ENCODE measurements at regions not wholly inside any gene's neighbourhood (a gene's known extent, or its start where the extent isn't known, plus 50 kb on each side); places are given as distances from the start of the nearest gene placed in this dataset.

GRCh38 chr11:100622404-100622803 lies 64.7 kb upstream of the ARHGAP42 start:
- H3K4me1 Mint-ChIP-seq (ENCODE audit: unreplicated experiment) = peaks cover 4% of the 10 kb centered on the region
- DNase-seq (ENCODE audit: low spot score) = no peak
- peaks cover 17% of the 10 kb centered on the region for H3K36me3 Mint-ChIP-seq (ENCODE audit: low read depth, unreplicated experiment)
- TF ChIP-seq CTCF (IDR thresholded peaks at IDR 0.05; ENCODE audit: unreplicated experiment) = no peak
- H3K9me3 Mint-ChIP-seq (ENCODE audit: unreplicated experiment) = peaks cover 17% of the 10 kb centered on the region
- no peak overlapping the region for H3K4me3 Mint-ChIP-seq (ENCODE audit: unreplicated experiment)
- no peak overlapping the region for H3K27ac Mint-ChIP-seq (ENCODE audit: unreplicated experiment)
- H3K27me3 Mint-ChIP-seq (ENCODE audit: unreplicated experiment) = no peaks in the 10 kb centered on the region

GRCh38 chr11:100624346-100624745 lies 62.7 kb upstream of the ARHGAP42 start:
- peaks cover 17% of the 10 kb centered on the region for H3K9me3 Mint-ChIP-seq (ENCODE audit: unreplicated experiment)
- no peak overlapping the region for H3K27ac Mint-ChIP-seq (ENCODE audit: unreplicated experiment)
- H3K27me3 Mint-ChIP-seq (ENCODE audit: unreplicated experiment) = no peaks in the 10 kb centered on the region
- no peak overlapping the region for H3K4me3 Mint-ChIP-seq (ENCODE audit: unreplicated experiment)
- peaks cover 3% of the 10 kb centered on the region for H3K4me1 Mint-ChIP-seq (ENCODE audit: unreplicated experiment)
- H3K36me3 Mint-ChIP-seq (ENCODE audit: low read depth, unreplicated experiment) = peaks cover 17% of the 10 kb centered on the region
- DNase-seq (ENCODE audit: low spot score) = no peak
- no peak for TF ChIP-seq CTCF (IDR thresholded peaks at IDR 0.05; ENCODE audit: unreplicated experiment)

DNA sequence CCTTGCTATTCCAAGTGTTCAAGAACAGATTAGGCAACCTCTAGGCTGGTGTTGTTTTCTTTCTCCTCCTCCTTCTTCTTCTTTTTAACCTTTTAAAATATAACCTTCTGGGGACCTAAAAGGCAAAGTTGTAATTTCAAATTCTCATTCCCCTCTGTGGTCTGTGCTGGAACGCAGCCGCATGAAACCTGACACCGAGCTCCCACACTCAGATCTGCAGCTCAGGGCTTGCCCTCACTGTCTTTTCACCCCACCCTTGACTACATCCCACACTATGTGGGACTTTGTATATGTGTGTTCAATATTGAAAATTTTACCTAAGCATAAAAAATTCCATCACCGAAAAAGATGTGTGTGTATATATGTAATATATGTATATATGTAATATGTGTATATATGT lies 62.0 kb upstream of the ARHGAP42 start:
- peaks cover 17% of the 10 kb centered on the region for H3K9me3 Mint-ChIP-seq (ENCODE audit: unreplicated experiment)
- no peak for TF ChIP-seq CTCF (IDR thresholded peaks at IDR 0.05; ENCODE audit: unreplicated experiment)
- H3K4me1 Mint-ChIP-seq (ENCODE audit: unreplicated experiment) = no peaks in the 10 kb centered on the region
- no peak overlapping the region for H3K4me3 Mint-ChIP-seq (ENCODE audit: unreplicated experiment)
- H3K27ac Mint-ChIP-seq (ENCODE audit: unreplicated experiment) = no peak overlapping the region
- peaks cover 17% of the 10 kb centered on the region for H3K36me3 Mint-ChIP-seq (ENCODE audit: low read depth, unreplicated experiment)
- DNase-seq (ENCODE audit: low spot score) = no peak
- H3K27me3 Mint-ChIP-seq (ENCODE audit: unreplicated experiment) = no peaks in the 10 kb centered on the region

DNA sequence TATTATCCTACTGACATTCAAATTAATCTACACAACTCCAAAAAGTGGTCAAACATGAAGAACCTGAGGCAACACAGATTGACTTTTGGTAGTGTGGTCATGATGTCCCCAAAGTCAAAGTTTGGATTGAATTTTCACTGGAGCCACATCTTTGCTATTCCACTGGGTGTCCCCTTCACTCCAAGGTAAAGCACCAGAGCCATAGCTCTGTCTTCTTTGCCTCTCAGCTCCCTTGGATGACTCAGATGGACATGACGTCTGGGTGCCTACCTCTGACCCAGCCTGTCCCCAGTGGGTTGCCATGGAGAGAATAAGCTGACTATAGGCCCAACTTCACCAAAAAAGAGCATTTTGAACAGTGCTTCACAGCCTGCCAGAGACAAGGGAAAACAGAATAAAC lies 57.4 kb upstream of the ARHGAP42 start:
- Mint-ChIP-seq H3K9me3 (ENCODE audit: unreplicated experiment) (no peaks in the 10 kb centered on the region), H3K36me3 (ENCODE audit: low read depth, unreplicated experiment) (peaks cover under 1% of the 10 kb centered on the region), H3K4me3 (ENCODE audit: unreplicated experiment) (no peak overlapping the region)

GRCh38 chr11:100630898-100631297 lies 56.2 kb upstream of the ARHGAP42 start:
- no peak for TF ChIP-seq CTCF (IDR thresholded peaks at IDR 0.05; ENCODE audit: unreplicated experiment)
- Mint-ChIP-seq H3K27me3 (ENCODE audit: unreplicated experiment) (no peaks in the 10 kb centered on the region), H3K27ac (ENCODE audit: unreplicated experiment) (no peak overlapping the region), H3K9me3 (ENCODE audit: unreplicated experiment) (no peaks in the 10 kb centered on the region), H3K4me1 (ENCODE audit: unreplicated experiment) (peaks cover 11% of the 10 kb centered on the region), H3K4me3 (ENCODE audit: unreplicated experiment) (no peak overlapping the region), H3K36me3 (ENCODE audit: low read depth, unreplicated experiment) (no peaks in the 10 kb centered on the region)
- DNase-seq (ENCODE audit: low spot score) = no peak

More for the DNA sequence above, 57.4 kb upstream of the ARHGAP42 start:
- DNase-seq (ENCODE audit: low spot score) = no peak
- Mint-ChIP-seq H3K27me3 (ENCODE audit: unreplicated experiment) (no peaks in the 10 kb centered on the region), H3K27ac (ENCODE audit: unreplicated experiment) (no peak overlapping the region), H3K4me1 (ENCODE audit: unreplicated experiment) (peaks cover 11% of the 10 kb centered on the region)
- TF ChIP-seq CTCF (IDR thresholded peaks at IDR 0.05; ENCODE audit: unreplicated experiment) = no peak

Data from endothelial cell (in vitro differentiated cells).